ENCODE measurements at regions not wholly inside any gene's neighbourhood (a gene's known extent, or its start where the extent isn't known, plus 50 kb on each side); places are given as distances from the start of the nearest gene placed in this dataset.

GRCh38 chr6:95489185-95489863 lies 88.0 kb upstream of the MANEA start:
- intact Hi-C loops (cut with micrococcal nuclease) = no loop called here

- intact Hi-C loops (cut with micrococcal nuclease) = no loop called here
Measured at GRCh38 chr6:95496769-95497426, 80.4 kb upstream of the MANEA start.

- intact Hi-C loops (cut with micrococcal nuclease) = no loop called here
Measured at GRCh38 chr6:95501032-95501904, 76.1 kb upstream of the MANEA start.

- intact Hi-C loops (cut with micrococcal nuclease) = no loop called here
Measured at GRCh38 chr6:95503568-95503967, 73.8 kb upstream of the MANEA start.

GRCh38 chr6:95511404-95511803 lies 65.9 kb upstream of the MANEA start:
- intact Hi-C loops (cut with micrococcal nuclease) = no loop called here

- intact Hi-C loops (cut with micrococcal nuclease) = no loop called here
Measured at GRCh38 chr6:95515975-95516374, 61.4 kb upstream of the MANEA start.

GRCh38 chr6:95517004-95517403 lies 60.3 kb upstream of the MANEA start:
- intact Hi-C loops (cut with micrococcal nuclease) = no loop called here

- intact Hi-C loops (cut with micrococcal nuclease) = no loop called here
Measured at GRCh38 chr6:95517568-95517967, 59.8 kb upstream of the MANEA start.

- intact Hi-C loops (cut with micrococcal nuclease) = no loop called here
Measured at GRCh38 chr6:95518630-95519227, 58.6 kb upstream of the MANEA start.

- intact Hi-C loops (cut with micrococcal nuclease) = no loop called here
Measured at GRCh38 chr6:95519228-95520037, 57.9 kb upstream of the MANEA start.

GRCh38 chr6:95521181-95521580 lies 56.2 kb upstream of the MANEA start:
- intact Hi-C loops (cut with micrococcal nuclease) = no loop called here
